ENCODE measurements at regions not wholly inside any gene's neighbourhood (a gene's known extent, or its start where the extent isn't known, plus 50 kb on each side); places are given as distances from the start of the nearest gene placed in this dataset.

DNA sequence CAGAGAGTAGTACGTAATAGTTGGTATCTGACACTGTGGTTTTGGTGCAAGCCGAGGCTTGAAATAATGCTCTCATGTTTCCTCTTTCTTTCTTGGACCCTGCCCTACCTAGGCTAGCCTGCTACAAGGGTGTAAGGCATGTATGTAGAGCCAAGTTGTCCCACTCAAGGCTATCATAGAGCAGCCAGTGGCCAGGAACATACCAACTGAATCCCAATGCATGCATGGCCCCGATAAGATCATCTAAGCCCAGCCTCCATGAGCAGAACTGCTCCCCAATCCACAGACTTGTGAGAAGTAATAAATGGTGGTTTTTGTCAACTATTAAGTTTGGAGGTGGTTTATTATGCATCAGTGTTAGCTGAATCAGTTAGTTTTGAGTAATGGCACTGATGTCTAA is 250.2 kb downstream of the SH2D4B start:
- Histone ChIP-seq H3K4me1 (ENCODE audit: control insufficient read depth, extremely low read depth, insufficient read depth, low read length) (no peaks in the 10 kb centered on the region), H3K9ac (ENCODE audit: insufficient read depth, low read length) (no peak overlapping the region), H3K27ac (ENCODE audit: insufficient read depth, low read length) (no peak overlapping the region), H3K4me2 (ENCODE audit: extremely low read depth, insufficient read depth, low read length) (no peak overlapping the region), H3K27me3 (ENCODE audit: control insufficient read depth, insufficient read depth, low read length) (no peaks in the 10 kb centered on the region), H3K4me3 (replicated peaks in 1 of 4; ENCODE audit: control extremely low read depth in 1 of 4, insufficient read depth in 1 of 4, low read depth in 3 of 4, low read length in 4 of 4) (no peak overlapping the region), H3K36me3 (ENCODE audit: control insufficient read depth, insufficient read depth, low read length) (no peaks in the 10 kb centered on the region), H3K9me3 (ENCODE audit: control insufficient read depth, insufficient read depth, low read depth, low read length) (no peaks in the 10 kb centered on the region), H2AFZ (ENCODE audit: low read length) (no peak overlapping the region), H4K20me1 (ENCODE audit: control insufficient read depth, extremely low read depth, insufficient read depth, low read length) (no peaks in the 10 kb centered on the region), H3K79me2 (ENCODE audit: control insufficient read depth, insufficient read depth, low read length) (no peaks in the 10 kb centered on the region)
- no peak for TF ChIP-seq EZH2 (IDR thresholded peaks at IDR 0.05; ENCODE audit: low read length, missing control alignments)
- no peak for TF ChIP-seq CTCF (conservative IDR thresholded peaks at IDR 0.05 in 1 of 2, IDR thresholded peaks at IDR 0.05 in 1 of 2; ENCODE audit: low read depth in 1 of 2, low read length in 2 of 2)
- no peak for DNase-seq (ENCODE audit: low read depth in 2 of 2)

- H3K9me3 ChIP-seq (ENCODE audit: control insufficient read depth, insufficient read depth, low read depth, low read length), result no peaks in the 10 kb centered on the region
- no peaks in the 10 kb centered on the region for H3K36me3 ChIP-seq (ENCODE audit: control insufficient read depth, insufficient read depth, low read length)
- DNase-seq (ENCODE audit: low read depth in 2 of 2), result no peak
- H3K27ac ChIP-seq (ENCODE audit: insufficient read depth, low read length), result no peak overlapping the region
- no peaks in the 10 kb centered on the region for H3K27me3 ChIP-seq (ENCODE audit: control insufficient read depth, insufficient read depth, low read length)
- H3K4me3 ChIP-seq (replicated peaks in 1 of 4; ENCODE audit: control extremely low read depth in 1 of 4, insufficient read depth in 1 of 4, low read depth in 3 of 4, low read length in 4 of 4), result no peak overlapping the region
- TF ChIP-seq CTCF (conservative IDR thresholded peaks at IDR 0.05 in 1 of 2, IDR thresholded peaks at IDR 0.05 in 1 of 2; ENCODE audit: low read depth in 1 of 2, low read length in 2 of 2) (no peak), EZH2 (IDR thresholded peaks at IDR 0.05; ENCODE audit: low read length, missing control alignments) (no peak)
- no peak overlapping the region for H3K9ac ChIP-seq (ENCODE audit: insufficient read depth, low read length)
- H3K4me1 ChIP-seq (ENCODE audit: control insufficient read depth, extremely low read depth, insufficient read depth, low read length), result no peaks in the 10 kb centered on the region
- H2AFZ ChIP-seq (ENCODE audit: low read length), result no peak overlapping the region
- no peak overlapping the region for H3K4me2 ChIP-seq (ENCODE audit: extremely low read depth, insufficient read depth, low read length)
- H4K20me1 ChIP-seq (ENCODE audit: control insufficient read depth, extremely low read depth, insufficient read depth, low read length), result no peaks in the 10 kb centered on the region
- no peaks in the 10 kb centered on the region for H3K79me2 ChIP-seq (ENCODE audit: control insufficient read depth, insufficient read depth, low read length)
These were observed 257.3 kb downstream of the SH2D4B start for GRCh38 chr10:80794994-80795393.

- H3K9ac ChIP-seq (ENCODE audit: insufficient read depth, low read length), result no peak overlapping the region
- H2AFZ ChIP-seq (ENCODE audit: low read length), result no peak overlapping the region
- H3K4me3 ChIP-seq (replicated peaks in 1 of 4; ENCODE audit: control extremely low read depth in 1 of 4, insufficient read depth in 1 of 4, low read depth in 3 of 4, low read length in 4 of 4), result no peak overlapping the region
- H3K4me2 ChIP-seq (ENCODE audit: extremely low read depth, insufficient read depth, low read length), result no peak overlapping the region
- H3K79me2 ChIP-seq (ENCODE audit: control insufficient read depth, insufficient read depth, low read length), result no peaks in the 10 kb centered on the region
- no peaks in the 10 kb centered on the region for H3K36me3 ChIP-seq (ENCODE audit: control insufficient read depth, insufficient read depth, low read length)
- no peak for TF ChIP-seq CTCF (conservative IDR thresholded peaks at IDR 0.05 in 1 of 2, IDR thresholded peaks at IDR 0.05 in 1 of 2; ENCODE audit: low read depth in 1 of 2, low read length in 2 of 2)
- TF ChIP-seq EZH2 (IDR thresholded peaks at IDR 0.05; ENCODE audit: low read length, missing control alignments), result no peak
- no peak overlapping the region for H3K27ac ChIP-seq (ENCODE audit: insufficient read depth, low read length)
- no peaks in the 10 kb centered on the region for H3K9me3 ChIP-seq (ENCODE audit: control insufficient read depth, insufficient read depth, low read depth, low read length)
- H3K27me3 ChIP-seq (ENCODE audit: control insufficient read depth, insufficient read depth, low read length), result no peaks in the 10 kb centered on the region
- no peak for DNase-seq (ENCODE audit: low read depth in 2 of 2)
- H3K4me1 ChIP-seq (ENCODE audit: control insufficient read depth, extremely low read depth, insufficient read depth, low read length), result no peaks in the 10 kb centered on the region
- H4K20me1 ChIP-seq (ENCODE audit: control insufficient read depth, extremely low read depth, insufficient read depth, low read length), result no peaks in the 10 kb centered on the region
These were observed 267.8 kb downstream of the SH2D4B start for GRCh38 chr10:80805343-80806020.

Measured in fibroblast of lung (primary cell).